HG03103 (cell line): ENCODE measurements at regions not wholly inside any gene's neighbourhood (a gene's known extent, or its start where the extent isn't known, plus 50 kb on each side); places are given as distances from the start of the nearest gene placed in this dataset.

Experiments used
- ATAC-seq: cut with Tn5 transposase; IDR thresholded peaks from one replicate; pipeline ENCODE4 v1.9.1; 2021; ENCODE audit warnings: low read depth; ENCODE audit not compliant: unreplicated experiment

DNA sequence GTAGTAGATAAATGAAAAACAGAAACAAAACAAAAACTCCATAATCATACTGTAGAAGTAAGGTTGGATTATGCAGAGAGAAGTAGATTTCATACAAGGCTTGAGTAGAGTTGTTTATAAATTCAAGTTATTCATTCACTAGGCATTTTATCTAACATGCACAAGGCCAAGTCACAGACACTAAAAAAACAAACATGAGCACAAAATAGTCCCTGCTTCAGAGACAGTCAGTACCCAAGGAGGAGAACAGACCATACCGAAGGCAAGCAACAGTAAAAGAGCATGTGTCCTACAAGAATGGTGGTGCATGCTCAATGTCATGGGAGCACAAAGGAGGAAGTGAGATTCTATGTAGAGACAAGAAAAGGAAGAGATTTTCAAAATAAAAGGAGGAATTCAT is 796.5 kb upstream of the LRRC4C start:
- ATAC-seq: no peak

DNA sequence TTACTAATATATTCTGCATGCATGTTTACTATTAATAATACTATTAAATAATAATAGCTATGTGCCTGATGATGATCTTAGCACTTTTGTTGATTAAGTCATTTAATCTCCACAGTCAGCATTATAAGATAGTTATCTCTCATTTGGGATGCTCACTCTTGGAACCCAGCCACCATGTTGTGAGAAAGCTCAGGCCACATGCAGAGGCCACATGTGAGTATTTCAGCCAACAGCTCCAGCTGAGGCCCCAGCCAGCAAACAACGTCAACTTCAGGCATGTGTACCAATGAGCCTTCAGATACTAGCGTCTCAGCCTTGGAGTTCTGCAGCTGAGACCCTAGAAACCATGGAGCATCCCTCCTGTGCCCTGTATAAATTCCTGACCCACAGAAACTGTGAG is 798.1 kb upstream of the LRRC4C start:
- ATAC-seq: no peak

DNA sequence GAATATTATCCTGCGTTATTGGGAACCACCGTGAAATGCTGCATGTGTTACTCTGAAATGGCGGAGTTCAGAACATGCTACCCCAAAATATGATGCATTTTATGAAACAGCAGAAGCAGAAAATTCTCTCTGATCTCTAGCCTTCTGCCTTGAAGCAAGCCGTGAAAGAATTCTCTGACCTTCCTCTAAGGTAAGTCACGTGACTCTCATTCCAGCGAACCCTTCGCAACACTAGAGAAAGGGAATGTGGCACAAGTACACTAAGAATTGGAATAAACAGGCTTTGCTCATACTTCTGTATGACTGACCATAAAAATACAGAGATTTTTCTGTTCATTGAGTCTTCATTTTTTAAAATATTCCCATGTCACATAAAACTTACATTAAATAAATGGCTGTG is 805.6 kb upstream of the LRRC4C start:
- no peak for ATAC-seq

DNA sequence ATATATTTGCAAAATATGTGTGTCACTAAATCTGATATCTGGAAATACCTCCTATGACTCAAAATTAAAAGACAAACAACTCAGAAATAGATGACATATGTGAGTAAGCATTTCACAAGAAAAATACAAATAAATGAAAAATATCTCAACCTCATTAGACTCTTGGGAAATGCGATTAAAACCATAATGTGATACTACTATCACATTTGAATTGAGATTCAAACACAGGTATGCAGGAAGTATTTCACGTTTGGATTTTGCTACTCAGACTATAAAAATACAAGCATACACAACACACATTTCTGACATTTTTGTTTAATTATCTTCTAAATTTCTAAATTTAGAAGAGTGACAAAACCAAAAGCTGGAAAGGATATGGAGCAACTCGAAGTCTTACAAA is 811.9 kb upstream of the LRRC4C start:
- ATAC-seq: no peak

DNA sequence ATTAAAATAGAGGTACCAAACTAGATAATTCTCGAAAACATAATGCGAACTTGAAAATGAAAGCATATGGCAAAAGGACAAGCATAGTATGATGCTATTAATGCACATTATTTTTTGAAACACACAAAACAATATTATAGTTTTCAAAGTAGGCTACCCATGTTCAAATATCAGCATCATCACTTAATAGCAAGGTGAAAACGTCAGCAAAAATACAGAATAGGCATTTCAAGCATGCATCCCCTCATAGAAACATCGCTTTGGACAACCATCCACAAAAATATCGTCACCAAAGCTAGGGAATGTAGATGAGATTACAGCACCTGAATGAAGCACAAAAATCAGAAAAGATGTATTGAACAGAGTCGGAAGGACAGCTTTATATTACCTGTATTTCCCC is 814.5 kb upstream of the LRRC4C start:
- ATAC-seq: no peak

DNA sequence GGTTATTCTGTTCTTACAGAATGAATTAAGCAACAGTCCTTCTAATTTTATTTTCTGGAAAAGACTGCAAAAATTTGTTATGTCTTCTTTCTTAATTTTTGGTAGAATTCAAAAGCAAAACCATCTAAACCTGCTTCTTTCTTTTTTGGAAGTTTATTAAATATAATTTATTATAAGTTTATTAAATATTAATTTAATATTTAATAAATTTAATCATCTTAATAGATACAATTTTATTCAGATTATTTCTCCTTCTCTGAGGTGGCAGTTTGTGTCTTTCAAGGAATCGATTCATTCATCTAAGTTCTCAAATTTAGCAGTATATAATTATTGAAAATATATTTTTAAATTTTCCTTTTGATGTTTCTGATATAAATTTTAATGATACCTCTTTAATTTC is 837.5 kb upstream of the LRRC4C start:
- no peak for ATAC-seq

DNA sequence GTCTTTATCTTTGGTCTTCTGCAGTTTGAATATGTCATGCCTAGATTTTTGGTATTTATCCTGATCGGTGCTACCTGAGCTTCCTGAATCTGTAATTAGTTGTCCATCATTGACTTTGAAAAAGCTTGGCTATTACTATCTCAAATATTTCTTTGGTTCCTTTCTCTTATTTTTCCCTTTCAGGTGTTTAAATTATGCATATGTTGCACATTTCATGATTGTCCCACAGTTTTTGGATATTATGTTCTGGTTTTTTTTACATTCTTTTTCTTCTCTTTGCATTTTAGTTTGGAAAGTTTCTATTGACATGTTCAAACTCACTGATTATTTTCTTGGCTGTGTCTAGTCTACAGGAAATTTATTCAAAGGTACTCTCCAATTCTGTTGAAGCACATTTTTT is 840.3 kb upstream of the LRRC4C start:
- no peak for ATAC-seq

DNA sequence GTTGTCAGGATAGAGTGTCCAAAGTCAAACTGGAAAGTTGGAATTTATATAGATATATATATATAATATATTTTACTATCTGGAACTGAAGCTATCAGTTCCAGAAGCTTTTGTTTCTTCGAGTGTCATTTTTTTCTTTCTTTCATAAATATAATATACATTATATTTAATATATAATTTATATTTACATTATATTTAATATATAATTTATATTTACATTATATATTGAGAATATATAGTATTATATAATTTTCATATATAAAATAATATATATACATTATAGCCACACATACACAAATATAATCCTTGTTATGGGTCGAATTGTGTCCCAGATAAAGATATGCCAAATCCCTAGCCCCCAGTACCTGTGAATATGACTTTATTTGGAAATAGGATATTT is 842.3 kb upstream of the LRRC4C start:
- no peak for ATAC-seq

DNA sequence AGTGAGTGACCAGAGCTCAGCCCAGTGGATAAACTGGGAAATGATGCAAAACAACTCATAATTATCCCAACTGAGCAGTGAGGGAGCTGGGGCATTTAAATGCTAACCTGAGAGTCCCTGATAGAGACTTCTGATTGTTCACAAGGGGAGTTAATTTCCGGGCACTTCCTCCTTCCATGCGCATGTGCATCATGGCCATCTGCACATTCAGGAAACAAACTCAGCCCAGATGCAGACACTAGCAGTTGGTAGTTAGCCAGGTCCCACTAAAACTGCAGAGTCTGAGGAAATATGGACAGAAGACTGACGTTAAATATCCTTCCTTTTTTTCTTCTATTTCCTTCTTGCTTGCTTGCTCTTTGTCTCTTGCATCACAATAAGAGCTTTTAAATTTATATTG is 852.1 kb upstream of the LRRC4C start:
- ATAC-seq: no peak

DNA sequence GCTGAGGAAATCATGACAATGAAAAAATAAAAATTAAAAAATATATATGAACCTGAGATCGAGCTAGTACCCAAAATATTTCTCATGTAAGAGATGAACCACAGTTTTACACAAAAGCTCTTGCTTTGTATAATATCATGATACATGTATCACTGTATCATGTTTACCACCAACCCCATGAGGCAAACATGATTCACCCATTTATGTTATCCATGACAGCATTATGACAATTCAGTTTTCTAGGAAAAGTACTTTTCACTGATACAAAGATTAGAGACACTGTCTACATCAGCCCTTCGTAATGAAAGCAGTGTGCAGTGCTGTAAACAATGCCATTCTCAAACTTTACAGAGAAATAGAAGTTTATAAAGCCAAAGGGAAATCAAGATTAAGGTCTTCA is 852.5 kb upstream of the LRRC4C start:
- ATAC-seq: no peak

DNA sequence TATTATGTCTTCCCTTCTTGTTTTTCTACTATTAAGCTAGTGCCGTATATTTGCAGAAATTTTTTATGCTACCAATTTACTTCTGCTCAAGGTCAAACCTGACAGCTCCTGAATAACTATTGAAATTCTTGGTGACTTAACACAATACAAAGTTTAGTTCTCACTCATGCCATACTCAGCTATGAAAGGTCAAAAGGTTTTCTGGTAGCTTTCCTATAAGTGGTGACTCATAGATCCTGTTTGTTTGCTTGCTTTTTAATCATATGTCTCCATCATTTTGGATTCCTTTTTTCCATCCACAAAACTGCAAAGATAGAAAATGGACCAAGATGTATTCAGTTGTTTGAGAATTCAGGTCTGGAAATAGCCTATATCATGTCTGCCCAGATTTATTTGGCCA is 855.8 kb upstream of the LRRC4C start:
- ATAC-seq: no peak

DNA sequence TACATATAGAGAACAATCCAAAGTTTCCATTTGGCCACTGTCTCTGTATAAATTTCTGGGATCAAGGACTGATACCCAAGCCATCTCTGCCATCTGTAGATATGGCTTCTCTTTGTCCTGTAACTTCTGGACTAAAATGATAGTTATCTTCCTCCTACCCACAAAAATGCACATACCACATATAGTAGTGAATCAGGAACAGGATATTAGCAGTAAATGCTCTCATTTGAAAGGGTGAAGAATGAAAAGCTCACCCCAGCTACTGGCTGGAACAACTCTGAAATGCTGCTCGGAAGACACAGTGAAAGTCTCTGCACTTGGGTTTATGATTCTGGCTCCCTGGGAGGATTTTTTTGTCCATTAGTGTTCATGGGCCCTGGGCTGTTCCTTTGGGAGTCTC is 856.4 kb upstream of the LRRC4C start:
- no peak for ATAC-seq

DNA sequence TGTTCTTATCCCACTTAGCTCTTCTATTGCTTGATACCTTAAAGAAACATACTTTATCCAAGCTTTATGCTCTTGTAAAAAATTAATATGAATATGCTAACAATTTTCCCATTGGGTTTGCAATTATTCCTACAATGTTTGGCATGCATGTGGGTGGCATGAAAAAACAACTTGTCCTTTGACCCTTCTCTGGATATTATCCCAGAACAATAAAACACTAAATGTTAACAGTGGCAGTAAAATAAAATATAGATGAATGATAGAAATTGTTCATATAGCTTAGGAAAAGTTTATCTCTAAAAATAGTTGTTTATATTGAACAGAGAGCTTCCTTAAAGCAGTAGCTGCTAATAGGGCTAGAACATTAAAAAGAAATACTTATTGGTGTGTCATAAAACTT is 860.5 kb upstream of the LRRC4C start:
- no peak for ATAC-seq

DNA sequence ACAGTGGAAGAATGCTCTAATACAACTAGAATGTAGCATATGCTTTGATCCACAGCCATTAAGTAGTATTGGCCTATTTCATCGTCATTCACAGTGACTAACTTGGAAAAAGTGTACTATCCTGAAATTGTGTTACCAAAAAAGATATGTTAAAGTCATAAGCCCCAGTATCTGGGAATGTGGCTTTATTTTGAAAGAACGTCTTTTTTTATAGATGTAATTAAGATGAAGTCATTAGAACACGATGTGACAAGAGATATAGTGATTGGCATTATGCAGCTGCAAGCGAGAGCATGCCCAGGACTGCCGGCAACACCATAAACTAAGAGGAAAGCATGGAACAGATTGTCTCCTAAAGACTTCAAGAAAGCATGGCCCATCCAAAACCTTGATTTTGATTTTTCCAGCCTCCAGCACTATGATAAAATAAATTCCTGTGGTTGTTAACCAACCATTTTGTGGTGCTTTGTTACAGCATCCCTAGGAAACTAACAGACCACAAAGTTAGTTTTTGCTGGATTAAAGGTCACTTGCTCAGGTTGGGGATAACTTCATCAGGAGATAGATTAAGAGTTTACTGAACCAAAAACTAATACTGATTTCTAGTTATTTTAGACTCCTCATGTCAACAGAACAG is 870.6 kb upstream of the LRRC4C start:
- no peak for ATAC-seq

DNA sequence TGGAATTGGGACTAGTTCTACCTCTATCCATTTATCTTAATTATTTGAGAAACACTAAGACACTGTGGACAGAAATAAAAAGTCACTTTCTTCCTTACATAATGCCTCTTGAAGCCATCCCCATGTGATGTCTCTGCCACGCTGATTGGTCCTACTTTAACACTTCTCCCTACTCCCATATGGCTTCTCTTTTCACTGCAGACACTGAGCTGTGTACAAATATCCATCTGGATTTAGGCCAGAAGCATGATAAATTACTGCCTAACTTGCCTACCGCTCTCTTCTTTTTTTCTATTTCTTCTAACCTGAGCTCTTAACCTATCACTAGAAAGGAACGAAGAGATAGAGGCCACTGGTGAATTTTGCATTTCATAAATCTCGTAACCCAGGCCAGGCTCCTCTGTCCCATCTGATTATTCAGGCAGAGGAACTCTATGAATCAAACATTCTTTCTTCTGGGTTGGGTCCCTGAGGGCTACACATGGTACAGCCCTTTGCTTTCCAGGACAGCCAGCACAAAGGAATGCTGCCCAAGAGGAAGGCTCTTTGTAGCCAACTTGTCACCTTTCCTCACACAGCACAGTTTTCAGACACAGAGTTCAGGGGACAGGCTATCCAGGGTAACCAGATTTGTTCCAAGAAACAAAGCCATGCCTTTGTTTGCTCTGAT is 878.5 kb upstream of the LRRC4C start:
- ATAC-seq: no peak

DNA sequence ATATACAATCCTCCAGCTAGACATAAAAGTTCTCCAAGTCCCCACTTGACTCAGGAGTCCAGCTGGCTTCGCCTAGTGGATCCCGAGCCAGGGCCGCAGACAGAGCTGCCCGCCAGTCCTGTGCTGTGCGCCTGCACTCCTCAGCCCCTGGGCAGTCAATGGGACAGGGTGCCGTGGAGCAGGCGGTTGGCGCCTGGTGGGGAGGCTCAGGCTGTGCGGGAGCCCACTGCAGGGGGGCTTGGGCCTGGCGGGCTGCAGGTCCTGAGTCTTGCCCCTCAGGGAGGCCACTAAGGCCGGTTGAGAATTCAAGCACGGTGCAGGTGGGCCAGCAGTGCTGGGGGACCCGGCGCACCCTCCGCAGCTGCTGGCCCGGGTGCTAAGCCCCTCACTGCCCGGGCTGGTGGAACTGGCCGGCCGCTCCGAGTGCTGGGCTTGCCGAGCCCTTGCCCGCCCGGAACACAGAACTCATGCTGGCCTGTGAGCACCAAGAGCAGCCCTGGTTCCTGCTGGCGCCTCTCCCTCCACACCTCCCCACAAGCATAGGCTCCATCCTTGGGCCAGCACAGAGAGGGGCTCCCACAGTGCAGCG is 884.8 kb upstream of the LRRC4C start:
- no peak for ATAC-seq

DNA sequence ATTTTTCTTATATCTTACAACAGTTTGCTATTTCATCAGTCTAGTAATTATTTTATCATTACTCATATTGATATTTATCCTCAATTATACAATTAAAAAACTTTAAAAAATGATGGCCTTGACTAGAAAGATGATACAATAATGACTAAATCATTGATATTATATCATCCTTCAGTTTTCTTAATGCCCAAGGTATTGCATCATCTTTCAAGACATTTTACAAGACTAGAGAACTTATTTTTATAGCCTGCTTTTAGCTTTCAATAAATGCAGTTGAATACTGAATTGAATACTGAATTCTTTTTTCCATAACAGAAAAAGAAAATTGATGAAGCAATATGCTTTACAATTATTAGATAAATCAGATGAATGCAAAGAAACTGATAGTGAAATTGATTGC is 886.5 kb upstream of the LRRC4C start:
- no peak for ATAC-seq

DNA sequence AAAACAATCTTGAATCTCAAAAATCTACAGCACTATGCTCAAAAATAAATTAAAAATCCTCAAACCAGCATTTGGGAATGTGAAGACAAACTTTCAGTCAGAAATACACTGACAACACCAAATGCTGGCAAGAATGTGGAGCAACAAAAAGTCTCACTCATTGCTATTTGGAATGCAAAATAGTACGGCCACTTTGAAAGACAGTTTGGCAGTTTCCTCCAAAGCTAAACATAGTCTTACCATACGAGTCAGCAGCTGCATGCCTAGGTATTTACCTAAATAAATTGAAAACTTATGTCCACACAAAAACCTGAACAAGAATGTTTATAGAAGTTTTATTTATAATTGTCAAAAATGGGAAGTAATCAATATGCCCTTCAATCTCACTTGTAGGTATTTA is 904.2 kb upstream of the LRRC4C start:
- no peak for ATAC-seq

DNA sequence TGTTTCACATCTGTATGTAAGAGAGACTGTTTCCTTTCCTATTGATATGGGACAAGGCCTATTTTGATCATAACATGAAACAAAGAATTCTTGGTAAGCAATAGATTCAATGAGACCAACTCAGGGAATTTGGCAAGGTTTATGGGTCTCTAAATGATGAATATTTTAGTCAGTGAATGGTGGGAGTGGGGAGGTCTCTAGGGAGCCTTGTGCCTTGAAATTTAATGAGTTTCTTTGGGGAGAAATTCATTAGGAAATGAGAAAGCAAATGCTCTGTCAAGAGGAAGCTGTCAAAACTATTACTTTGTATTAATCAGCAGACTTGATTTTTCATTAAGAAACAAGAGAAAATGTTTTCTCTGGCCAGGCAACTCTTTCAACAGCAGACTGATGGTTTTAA is 921.7 kb upstream of the API5 start:
- ATAC-seq: no peak

DNA sequence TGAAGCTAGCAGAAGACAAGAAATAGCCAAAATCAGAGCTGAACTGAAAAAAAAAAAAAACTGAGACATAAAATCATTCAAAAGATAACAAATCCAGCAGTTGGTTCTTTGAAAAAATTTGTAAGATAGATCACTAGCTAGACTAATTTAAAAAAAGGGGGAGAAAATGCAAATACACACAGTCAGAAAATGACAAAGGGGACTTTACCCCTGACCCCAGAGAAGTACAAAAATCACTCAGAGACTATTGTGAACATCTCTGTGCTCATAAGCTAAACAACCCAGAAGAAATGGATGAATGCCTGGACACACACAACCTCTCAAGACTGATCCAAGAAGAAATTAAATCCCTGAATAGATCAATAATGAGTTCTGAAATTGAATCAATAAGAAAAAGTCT is 914.3 kb upstream of the API5 start:
- ATAC-seq: no peak

DNA sequence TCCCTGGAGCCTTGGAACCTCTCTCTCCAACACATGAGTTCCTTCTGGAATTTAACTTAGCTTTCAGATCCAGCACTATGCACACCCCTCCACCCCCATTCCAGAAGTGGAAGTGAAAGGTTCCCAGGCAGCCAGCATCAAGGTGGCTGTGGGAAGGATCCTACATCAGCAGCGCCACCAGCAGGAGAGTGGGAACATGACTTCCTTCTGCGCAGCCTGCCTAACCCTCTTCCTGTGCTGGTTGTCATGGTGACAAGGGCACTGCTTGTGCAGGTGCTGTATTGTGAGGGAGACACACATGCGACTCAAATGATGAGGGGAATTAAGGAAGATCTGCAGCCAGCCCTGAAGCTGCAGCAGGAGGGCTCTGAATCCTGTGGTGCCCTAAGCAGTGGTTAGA is 904.5 kb upstream of the API5 start:
- no peak for ATAC-seq

DNA sequence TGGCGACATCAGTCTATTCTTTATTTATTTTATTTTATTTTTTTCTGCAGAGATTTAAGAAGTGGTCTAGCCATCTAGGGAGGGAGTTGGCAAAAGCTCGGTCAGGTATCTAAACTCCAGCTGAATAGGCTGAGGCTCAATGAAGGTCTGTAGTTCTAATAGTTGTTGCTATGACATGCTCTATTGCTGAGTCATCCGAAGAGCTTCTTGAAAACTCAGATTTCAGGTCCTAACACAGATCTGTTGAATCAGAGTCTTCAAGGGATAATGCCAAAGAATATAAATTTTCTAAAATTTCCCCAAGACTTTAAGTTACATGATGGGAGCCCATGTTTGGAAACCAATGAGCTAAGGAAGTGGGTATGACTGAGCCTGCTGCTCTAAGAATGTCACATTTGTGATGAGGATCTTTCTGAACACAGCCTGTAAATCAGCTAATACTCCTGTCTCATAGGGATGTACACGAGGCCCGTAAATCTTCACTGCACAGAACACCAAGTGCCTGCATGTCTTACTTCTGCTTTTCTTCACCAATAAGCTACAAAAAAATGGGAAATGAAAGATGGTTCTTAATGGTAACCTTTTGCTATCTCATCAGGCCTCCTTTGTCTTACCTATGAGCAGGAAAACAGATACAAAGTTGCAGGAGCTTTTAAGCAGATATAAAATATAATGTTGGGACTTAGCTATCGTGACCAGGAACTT is 901.4 kb upstream of the API5 start:
- ATAC-seq: no peak
